ENCODE measurements at regions not wholly inside any gene's neighbourhood (a gene's known extent, or its start where the extent isn't known, plus 50 kb on each side); places are given as distances from the start of the nearest gene placed in this dataset.
A peak's percentile ranks its signal among the peaks of the same experiment; 100 is the strongest.

DNA sequence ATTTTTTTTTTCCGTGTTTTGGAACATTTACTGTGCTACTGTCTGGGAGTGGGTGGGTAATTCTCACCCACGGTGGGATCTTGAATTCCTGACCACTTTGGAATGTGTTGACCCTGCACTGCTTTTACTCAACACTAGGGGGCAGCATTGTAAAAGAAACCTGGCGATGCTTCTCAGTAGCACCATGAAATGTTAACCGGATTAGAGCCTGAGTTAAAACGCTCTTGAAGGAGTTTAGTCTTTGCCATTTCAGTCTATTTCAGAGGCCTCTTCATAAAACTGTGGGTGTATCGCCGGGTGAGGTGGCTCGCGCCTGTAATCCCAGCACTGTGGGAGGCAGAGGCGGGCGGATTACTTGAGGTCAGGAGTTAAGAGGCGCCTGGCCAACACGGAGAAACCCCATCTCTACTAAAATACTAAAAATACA, 79.0 kb upstream of the PRNP start:
- TF ChIP-seq YY1 (IDR thresholded peaks at IDR 0.05; ENCODE audit: low read depth, low read length): no peak
- peak; percentile 22 to 84 (median 82) for TF ChIP-seq CTCF (IDR thresholded peaks at IDR 0.05; ENCODE audit: control extremely low read depth in 1 of 3, insufficient read depth in 1 of 3, low read depth in 1 of 3, low read length in 3 of 3)
- TF ChIP-seq JUND (IDR thresholded peaks at IDR 0.05; ENCODE audit: low read length): no peak; the same call in 1 of the 2 replicates
- TF ChIP-seq, protein P1, sequence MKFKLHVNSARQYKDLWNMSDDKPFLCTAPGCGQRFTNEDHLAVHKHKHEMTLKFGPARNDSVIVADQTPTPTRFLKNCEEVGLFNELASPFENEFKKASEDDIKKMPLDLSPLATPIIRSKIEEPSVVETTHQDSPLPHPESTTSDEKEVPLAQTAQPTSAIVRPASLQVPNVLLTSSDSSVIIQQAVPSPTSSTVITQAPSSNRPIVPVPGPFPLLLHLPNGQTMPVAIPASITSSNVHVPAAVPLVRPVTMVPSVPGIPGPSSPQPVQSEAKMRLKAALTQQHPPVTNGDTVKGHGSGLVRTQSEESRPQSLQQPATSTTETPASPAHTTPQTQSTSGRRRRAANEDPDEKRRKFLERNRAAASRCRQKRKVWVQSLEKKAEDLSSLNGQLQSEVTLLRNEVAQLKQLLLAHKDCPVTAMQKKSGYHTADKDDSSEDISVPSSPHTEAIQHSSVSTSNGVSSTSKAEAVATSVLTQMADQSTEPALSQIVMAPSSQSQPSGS (IDR thresholded peaks at IDR 0.05; ENCODE audit: low read length): no peak

Data from H1 (cell line).